Stimulated activated CD4-positive, alpha-beta T cell treated with anti-CD3 and anti-CD28 coated beads, Interleukin-12 subunit alpha, Interleukin-12 subunit beta, amount 100 ng/mL, for 24 hours (primary cell): ENCODE measurements at regions not wholly inside any gene's neighbourhood (a gene's known extent, or its start where the extent isn't known, plus 50 kb on each side); places are given as distances from the start of the nearest gene placed in this dataset.

Source experiments
- DNase-seq, 2 experiments: peaks; one replicate each; pipeline ENCODE4 v3.0.0-alpha.2; 2020; ENCODE audit warnings: low read depth in 2 of 2

DNA sequence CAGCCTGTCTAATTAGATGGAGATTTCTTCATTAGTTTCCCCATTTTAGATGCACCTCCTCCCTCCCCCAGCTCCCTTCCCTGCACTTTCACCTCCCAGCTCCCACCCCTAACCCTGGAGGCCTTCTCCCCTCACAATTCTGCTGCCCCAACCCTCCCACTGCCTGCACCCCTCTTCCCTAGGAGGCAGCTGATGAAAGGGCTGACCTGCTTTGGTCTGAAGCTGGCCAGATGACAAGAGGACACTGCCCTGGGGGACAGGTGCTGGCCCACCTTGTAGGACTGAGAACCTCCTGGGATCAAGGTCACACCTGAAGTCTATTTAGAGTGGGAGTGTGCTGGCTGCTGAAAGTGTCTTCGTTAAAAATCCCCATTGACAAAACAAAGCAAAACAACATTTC is 259.4 kb downstream of the TLE3 start:
- DNase-seq: no peak

DNA sequence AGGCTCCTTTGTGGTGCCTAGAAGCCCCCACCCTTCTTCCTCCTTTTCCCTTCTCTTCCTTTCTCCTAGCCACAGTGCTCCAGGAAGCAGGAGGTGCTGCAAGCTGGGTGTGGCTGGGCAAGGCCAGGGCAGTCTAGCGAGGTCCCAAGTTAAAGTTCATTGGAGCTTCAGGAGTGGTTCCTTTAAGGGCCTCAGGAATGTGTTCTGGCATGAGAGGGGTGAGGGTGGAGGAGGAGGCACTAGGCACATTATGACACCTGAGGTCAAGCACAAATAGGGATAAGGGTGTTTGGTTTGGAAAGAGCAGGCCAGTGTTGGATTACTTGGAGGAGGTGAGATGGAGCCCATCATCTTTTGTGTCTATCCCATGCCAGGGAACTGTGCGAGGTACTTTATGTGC is 258.7 kb downstream of the TLE3 start:
- no peak for DNase-seq

DNA sequence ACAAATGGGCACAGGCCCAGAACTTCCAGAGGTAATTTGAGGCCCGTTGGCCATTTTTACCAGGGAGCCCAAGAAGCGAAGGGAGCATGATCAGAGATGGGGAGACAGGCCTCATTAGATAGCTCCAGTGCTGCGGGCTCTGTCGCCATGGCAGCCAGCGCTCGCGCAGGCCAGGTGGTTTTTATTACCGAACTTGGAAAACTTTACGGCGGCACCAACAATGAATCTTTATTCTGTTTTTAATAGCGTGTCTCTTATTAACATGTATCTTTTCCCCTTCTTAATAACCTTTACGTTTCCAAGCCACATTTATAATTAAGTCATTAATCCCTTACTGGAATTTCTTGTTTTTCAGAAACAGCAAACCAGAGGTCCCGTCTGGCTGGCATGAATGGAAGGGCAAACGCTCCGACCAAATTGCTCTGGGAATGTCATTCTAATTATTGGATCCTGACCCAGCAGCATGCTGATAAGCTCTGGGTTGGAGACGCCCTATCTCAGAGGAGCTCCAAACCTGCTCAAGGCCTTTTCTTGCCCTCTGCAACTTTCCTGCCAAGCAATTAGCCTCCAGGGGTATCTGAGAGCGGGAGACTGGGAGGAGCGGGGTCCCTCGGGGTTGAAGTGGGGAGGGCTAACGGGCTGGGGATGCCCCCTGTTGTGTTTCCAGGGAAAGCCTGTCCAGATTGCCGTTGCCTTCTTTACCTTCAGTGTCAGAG is 256.4 kb downstream of the TLE3 start:
- no peak for DNase-seq

DNA sequence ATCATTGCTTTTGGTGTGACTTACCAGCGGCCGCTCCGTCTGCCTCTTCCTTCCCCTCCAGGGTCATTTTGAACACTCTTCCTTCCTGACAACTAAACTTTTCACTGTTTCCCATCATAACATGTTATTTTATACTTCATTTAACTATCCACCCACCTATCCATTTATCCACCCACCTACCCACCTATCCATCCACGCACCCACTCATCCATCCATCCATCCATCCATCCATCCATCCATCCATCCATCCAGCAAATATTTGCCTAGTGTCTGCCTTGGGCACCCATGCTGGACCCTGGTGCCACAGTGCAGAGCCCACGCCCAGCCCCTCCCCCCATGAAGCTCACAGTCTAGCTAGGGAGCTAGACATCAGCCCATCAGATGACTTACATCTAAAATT is 254.9 kb downstream of the TLE3 start:
- no peak for DNase-seq

DNA sequence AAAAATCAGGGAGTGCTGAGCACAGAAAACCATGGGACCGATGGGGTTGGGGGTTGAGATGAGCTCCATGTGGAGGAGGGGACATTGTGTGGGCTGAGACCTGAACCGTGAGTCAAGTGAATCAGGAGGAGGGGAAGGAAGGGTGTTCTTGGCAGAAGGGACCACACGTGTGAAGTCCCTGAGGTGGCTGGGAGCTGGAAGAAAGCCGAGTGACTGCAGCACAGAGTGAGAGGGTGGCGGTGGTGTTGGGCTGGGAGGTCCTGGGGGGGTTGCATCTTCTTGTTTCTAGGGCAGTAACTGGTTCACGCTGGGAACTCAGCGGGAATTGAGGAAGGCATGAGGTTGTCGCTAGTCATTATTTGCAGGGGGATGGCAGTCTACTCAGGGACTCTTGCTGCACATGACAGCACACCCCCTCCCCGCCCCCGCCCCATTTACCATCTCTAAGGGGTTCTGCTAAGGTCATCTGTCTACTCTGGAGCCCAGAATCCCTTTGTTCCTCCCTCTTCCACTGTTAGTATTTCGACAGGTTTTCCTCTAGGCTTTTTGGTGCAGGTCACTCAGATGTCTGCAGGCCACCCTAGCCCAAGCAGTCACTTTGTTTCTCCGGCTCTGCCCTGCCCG is 254.3 kb downstream of the TLE3 start:
- no peak for DNase-seq

DNA sequence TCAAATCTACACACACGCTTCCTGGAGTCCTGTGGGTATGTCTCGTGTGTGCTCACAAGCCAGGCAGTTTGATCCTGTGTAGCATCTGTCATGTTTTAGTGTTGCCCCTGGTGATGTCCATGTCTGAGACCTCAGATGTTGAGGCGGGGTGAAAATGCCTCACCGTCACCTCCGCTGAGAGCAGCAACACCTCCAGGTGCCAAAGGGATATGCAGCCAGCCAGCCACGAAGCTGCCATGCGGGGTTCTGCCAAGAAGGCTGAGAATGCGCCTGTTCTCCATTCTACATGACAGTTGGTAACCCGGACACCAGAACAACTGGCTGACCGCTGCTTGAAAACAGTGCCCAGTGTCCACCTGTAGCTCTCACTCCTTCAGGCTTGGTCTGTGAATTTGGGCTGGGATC is 253.8 kb downstream of the TLE3 start:
- no peak for DNase-seq

DNA sequence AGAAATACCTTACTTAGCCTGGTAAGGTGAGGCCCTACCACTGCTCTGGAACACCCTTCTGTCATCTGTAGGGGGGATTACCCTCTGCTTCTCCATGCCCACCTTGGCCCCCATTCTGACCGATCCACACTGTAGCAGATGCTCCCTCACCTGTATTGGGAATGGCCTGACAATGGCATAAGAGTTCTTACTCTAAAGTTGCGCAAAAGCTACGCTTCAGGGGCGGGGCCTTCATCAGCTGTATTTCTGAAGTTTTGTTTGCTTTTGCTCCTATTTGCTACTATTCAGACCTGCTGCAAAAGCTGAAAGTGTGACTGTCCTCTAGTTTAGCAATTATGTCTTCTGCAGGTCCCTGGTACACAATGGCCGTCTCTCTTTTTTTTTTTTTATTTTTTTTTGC is 252.6 kb downstream of the TLE3 start:
- DNase-seq: no peak

DNA sequence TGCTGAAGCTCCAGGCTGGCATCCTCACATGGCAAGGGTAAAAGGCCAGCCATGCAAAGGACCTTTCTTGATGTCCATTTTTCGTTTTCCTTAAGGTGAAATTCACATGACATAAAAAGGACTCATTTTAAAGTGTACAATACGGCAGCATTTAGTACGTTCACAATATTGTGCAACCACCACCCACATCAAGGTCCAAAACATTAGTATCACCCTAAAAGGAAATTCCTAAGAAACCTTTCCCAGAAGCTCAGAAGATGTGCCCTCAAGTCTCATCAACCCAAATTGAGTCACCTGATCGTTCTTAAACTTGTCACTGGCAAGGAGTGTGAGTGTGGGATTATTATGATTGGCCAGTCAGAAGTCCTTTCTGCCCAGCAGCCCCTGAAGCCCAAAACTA is 250.1 kb downstream of the TLE3 start:
- no peak for DNase-seq

DNA sequence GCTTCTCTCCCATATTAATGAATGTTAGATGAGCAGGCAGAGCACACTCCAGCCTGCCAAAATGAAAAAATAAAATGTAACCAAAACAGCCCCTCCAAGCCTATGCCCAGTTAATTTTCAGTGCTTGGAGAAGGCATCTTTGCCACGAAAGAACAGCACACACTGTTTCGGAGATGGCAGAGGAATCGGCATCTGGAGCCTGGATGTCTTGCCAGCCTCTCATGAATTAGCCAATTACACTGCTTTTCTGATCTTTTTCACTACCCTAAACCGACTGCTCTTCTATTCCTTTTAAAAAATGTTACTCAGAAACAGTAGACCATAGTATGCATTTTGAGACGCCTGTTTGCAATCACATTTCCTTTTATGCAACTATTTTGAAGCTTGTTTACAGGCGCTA is 249.6 kb downstream of the TLE3 start:
- no peak for DNase-seq

DNA sequence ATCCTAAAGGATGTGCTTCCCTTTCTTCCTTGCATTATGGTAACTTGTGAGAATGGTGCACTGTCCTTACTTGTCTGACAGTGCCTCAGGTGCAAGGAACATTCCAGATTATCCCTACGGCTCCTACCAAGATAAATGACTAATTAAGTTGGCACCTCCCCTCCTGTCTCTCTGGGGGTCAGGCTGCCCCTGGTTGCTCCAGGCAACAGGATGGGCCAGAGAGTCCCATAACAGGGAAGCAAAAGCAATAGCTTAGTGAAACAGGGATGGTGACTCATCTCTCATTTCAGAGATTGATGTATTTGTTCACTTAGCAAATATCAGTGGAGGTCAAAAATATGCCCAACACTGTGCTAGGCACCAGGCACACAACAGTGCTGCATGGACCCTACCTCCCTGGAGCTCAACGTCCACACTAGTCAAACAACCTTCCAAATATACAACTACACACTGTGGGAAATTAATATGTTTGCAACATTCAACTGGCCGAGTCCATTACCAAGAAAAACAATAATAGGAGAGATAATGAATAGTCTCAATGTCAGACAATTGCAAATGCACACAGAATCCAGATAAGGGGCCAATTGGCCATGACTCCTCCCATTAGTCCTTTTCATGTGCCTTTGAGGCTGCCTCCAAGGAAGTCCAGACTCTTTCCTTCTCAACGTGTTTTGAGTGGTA is 249.0 kb downstream of the TLE3 start:
- DNase-seq: no peak

DNA sequence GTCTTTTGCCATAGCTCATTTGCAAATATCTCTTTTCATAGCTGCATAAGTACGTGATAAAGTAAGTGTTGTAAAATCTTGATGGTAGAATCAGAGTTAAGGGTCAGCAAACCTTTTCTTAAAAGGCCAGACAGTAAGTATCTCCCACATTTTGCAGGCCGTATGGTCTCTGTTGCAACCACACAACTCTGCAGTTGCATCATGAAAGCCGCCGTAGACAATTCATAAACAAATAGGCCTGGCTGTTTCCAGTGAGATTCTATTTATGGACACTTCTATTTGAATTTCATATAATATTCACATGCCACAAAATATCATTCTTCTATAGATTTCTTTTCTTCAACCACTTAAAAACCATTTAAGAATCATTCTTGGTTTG is 248.5 kb downstream of the TLE3 start:
- no peak for DNase-seq

DNA sequence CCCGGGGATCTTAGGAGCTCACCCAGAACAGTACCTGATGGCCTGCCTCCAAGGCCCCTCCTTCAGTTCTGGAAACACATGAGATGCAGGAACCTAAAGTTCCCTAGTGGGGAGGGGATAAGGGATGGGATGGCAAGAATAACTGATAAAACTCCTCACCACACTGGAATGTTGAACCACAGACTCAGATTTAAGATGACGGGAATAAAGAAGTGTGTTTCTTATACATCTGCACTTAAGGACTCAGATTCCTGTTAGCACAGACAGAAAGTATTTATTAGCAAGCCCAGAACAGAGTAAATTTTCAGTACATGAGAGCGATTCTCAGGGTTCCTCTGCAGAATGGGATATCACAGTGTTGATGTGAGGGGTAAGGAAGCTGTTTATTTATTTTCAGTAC is 245.2 kb downstream of the TLE3 start:
- no peak for DNase-seq

DNA sequence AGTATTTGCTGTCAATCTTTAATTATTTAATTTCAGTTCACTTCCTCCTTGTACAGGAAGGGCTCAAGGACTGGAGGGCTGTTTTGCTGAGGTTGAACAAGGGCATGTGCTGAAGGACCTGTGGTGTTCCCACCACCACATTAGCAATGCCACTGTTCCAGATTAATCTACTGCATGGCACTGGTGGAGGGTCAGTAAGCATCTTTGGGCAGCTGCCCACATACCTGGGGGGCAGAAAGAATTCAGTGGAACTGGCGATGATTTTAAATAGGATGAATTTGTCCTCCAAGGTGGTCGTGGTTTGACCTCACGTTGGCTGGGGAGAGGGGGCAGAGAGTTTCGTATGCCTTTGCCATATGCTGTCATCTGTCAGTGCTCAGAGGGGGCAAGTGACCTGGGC is 244.8 kb downstream of the TLE3 start:
- DNase-seq: no peak

DNA sequence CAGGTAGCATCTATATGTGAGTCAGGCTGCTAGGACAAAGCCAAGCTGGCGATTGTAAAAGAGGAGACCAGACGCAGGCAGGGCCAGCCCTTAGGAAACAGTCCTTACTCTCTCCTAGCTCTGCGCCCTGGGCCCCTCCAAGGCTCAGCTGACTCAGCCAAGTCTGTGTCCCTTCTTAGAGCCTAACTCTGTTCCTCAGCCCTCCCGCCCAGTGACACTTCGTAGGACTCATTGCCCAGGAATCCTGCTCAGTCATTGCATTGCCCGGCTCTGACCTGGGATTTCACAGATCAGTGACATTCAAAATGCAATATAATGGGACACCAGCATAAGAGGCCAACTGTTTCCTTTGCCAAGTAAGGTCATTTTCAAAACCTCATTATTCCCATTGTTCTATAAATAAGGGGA is 244.2 kb downstream of the TLE3 start:
- DNase-seq: no peak

DNA sequence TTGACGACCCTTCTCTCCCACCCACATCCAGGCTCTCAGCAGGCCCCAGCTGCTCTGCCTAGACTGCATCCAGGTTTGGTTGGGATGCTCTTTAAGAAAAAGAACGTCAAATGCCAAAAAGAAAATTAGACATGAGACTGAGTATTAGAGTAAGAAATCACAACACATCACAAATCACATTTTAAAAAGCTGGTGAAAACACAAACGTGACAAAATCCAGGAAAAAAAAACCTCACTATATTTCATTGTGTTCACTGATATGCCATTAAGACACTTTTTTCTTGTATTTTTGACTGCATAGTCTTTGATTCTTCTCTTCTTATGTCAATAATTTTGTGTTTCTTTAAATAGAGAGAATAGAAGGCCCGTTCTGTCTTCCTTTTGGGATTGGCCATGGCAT is 243.7 kb downstream of the TLE3 start:
- no peak for DNase-seq

DNA sequence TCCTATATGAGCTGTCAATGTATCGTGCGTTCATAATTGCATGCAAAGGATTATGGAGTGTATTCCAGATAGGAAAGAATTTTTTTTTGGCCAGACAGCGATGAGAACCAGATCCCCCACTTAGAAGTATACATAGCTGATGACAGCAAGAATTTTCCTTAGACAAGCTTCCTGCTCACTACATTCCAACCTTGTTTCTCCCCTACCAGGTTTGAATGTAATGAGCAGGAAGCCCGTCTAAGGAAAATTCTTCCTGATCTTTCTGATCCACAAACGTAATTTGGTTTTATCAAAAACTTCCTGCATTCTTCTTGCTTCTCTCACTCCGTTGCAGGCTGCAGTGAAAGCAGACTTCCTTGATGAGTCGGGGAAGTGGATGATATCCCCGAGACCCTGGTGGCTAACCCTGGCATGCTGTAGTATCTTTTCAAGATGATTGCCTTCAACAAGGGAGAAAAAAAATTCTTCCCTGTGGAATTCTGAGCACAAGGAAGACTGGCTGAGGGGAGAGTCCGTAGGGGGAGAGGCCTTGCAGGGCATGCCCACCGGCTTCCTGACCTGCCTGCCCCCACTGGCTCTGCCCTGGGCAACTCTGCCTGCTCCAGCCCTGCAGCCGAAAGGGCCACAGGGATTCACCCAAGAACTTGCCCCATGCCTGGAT is 243.1 kb downstream of the TLE3 start:
- no peak for DNase-seq

DNA sequence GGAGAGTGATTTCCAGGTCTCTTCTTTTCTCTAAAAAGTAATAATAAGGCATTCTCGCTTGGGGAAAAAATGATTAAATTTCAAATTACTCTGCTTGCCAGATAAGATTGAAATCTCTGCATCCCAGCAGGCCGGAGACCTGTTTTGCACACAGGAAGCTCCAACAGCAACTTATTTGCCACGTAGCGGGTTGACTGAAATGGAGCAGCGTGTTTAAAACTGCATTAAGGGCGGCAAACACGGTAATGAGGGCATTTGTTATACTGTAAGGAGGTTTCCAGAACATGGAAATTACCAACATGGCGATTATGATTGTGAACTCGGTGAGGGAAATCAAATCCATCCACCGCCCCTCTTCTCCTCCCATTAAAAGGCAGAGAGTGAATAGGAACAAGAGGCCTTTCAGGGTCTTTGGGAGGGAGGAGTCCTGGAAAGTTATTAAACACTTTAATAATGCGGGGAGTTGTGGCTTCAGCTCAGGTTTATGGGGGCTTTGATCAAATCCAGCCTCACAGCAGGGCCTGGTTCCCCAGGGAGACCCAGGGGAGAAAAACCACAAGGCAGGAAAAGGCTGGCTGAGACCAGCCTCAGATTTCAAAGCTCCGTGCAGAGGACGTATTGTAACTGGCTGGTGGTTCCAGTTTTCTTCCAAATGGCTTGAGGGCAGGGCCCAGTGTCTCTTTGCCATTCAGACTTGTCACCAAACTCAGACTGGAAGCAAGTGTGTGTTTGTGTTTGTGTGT is 242.3 kb downstream of the TLE3 start:
- no peak for DNase-seq

DNA sequence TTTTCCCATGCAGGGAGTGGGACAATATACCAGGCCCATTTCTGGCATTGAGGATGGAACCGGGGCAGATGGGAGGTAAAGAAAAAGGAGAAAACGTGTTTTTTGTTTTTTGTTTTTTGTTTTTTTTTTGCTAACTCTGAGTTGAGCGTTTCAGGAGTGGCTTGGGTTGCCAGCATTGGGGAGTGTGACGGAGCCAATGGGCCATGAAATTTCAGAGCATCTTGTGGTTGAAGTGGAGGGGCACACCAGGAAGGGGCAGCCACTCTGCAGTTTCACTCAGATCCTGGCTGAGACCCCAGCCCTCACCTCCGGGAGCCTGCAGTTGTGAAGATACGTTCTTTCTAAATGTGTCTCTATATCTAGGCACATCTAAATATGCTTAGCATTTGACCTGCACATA is 240.5 kb downstream of the TLE3 start:
- no peak for DNase-seq

DNA sequence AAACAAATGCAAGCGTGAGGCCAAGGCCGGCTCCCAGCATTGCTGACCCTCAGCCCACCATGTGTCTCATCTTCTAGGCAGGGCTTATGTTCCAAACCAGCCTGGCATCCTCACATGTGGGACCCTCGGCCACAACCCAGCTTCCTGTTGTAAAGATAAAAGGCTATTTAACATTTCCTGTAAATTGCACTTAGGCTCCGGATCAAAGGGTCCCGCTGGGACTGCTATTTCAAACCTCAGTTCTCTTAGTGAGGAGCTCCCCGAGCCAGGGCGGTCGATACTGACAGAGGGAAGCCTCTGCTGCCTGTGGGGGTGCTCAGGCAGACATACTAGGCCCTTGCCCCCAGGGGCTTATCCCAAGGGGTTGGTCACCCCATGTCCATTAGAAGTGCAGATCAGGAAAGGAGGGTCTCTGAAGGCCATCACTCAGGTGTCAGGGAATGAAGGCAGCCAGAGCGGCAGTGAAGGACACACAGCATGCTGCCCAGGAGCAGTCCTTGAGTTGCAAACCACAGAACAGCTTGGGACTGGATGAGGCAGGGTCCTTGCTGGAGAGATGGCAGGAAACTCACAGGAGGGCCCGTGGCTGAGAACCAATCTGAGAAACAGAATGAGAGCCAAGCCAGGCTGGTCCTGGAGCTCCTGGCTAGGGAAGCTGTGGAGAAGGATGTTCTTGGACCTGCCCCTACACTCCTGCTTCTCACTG is 239.9 kb downstream of the TLE3 start:
- no peak for DNase-seq

DNA sequence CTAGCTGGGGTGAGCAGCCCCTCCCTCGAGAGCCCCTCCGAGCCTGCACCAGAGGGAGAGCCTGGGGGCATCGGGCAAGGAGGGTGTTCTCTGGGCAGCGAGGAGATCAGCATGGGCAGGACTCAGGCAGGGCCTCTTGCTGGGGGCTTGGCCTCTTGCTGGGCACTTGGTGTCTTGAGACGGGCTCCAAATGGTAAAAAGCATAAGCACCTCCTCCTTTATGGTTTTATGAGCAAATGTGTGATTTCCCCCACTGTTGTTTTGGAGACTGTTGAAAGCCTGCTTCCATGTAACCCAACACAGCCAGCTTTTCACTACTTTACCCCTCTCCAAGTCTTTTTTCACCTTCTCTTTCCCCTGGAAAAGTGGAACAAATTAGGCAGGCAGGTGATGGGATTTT is 239.3 kb downstream of the TLE3 start:
- DNase-seq: no peak

DNA sequence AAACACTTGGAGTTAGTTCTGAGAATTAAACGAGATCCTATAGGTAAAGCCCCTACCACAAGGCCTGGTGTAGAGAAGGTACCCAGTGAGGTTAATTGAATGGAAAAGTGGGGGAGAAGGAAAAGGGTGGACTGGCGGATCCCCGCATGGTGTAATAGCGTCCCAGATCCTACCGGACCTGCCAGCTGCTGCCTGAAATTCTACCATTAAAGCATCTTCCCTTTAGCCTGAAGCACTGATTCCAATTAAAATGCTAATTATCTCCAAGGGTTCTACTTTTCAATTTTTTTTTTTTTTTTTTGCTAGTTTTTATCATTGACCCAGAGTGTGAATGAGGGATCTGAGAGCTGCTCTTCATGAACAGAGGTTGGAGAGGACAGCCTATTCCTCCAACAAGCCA is 237.9 kb downstream of the TLE3 start:
- no peak for DNase-seq

DNA sequence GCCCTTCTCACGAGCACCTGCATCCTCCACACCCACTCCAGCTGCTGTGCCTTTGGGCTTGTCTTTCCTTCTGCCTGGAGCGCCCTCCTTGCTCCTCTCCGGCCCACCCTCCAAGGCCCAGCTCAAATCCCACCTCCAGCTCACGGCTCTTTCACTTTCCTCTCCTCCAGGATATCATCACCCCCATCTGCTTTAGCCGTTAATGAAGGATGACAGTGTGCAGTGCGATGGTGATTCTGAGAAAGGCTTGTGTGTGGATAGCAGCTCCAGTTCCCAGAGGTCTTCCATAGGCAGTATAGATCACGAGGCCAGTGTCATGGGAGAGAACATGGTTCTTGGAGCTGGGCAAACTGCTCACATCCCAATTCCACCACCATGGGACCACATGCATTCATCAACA is 237.4 kb downstream of the TLE3 start:
- DNase-seq: no peak
